ENCODE measurements at regions not wholly inside any gene's neighbourhood (a gene's known extent, or its start where the extent isn't known, plus 50 kb on each side); places are given as distances from the start of the nearest gene placed in this dataset.

GRCh38 chr9:103277240-103277639 lies 282.1 kb downstream of the CYLC2 start:
- intact Hi-C loops (cut with micrococcal nuclease) (no loop called here), dilution Hi-C loops (cut with MboI; ENCODE audit: extremely low pct_ligation_motif_present, low sequenced_read_pairs) (no loop called here)
- Histone ChIP-seq H3K9ac (replicated peaks; ENCODE audit: extremely low read depth, insufficient read depth, low read length) (no peak overlapping the region), H3K9me3 (replicated peaks; ENCODE audit: control insufficient read depth, insufficient read depth, low read length) (peaks cover 3% of the 10 kb centered on the region), H3K9me1 (replicated peaks; ENCODE audit: control insufficient read depth, extremely low read depth, insufficient read depth, low read length) (no peaks in the 10 kb centered on the region), H3K36me3 (ENCODE audit: control insufficient read depth in 2 of 2, extremely low read depth in 1 of 2, insufficient read depth in 2 of 2, low read length in 2 of 2) (no peaks in the 10 kb centered on the region), H3K4me1 (ENCODE audit: control insufficient read depth, extremely low read depth, insufficient read depth, low read length) (no peaks in the 10 kb centered on the region), H2AFZ (ENCODE audit: low read depth, low read length) (no peak overlapping the region), H3K79me2 (ENCODE audit: control insufficient read depth, insufficient read depth, low read length) (no peaks in the 10 kb centered on the region), H3K27me3 (ENCODE audit: control insufficient read depth in 2 of 2, insufficient read depth in 2 of 2, low read length in 2 of 2) (no peaks in the 10 kb centered on the region), H3K27ac (ENCODE audit: insufficient read depth, low read depth, low read length) (no peak overlapping the region), H3K4me3 (replicated peaks in 1 of 3; ENCODE audit: insufficient read depth in 1 of 3, low read depth in 1 of 3, low read length in 3 of 3) (no peak overlapping the region), H4K20me1 (replicated peaks; ENCODE audit: control insufficient read depth, extremely low read depth, insufficient read depth, low read length) (no peaks in the 10 kb centered on the region), H3K4me2 (ENCODE audit: insufficient read depth, low read length) (no peak overlapping the region)
- TF ChIP-seq JUN (IDR thresholded peaks at IDR 0.05; ENCODE audit: borderline replicate concordance, insufficient read depth, insufficient read length, low read depth) (no peak), EZH2 (IDR thresholded peaks at IDR 0.05; ENCODE audit: borderline replicate concordance, low read depth, low read length, severe bottlenecking) (no peak), FOS (IDR thresholded peaks at IDR 0.05; ENCODE audit: borderline replicate concordance, insufficient read depth, low read length) (no peak), CTCF (IDR thresholded peaks at IDR 0.05; ENCODE audit: extremely low read depth in 1 of 2, insufficient read depth in 1 of 2, low read depth in 1 of 2, low read length in 2 of 2) (no peak)
- BruUV-seq (replicated peaks), result no TSS peak
- DNase-seq (ENCODE audit: low read depth, low spot score) (no peak), FAIRE-seq (no peak)
- ChIA-PET POLR2A (no interaction called here), CTCF (no interaction called here)

GRCh38 chr9:103281126-103281525 lies 286.0 kb downstream of the CYLC2 start:
- H3K4me3 ChIP-seq (replicated peaks in 1 of 3; ENCODE audit: insufficient read depth in 1 of 3, low read depth in 1 of 3, low read length in 3 of 3), result no peak overlapping the region
- CTCF ChIA-PET, result no interaction called here
- dilution Hi-C loops (cut with MboI; ENCODE audit: extremely low pct_ligation_motif_present, low sequenced_read_pairs), result no loop called here

More at GRCh38 chr9:103281126-103281525, 286.0 kb downstream of the CYLC2 start:
- no peak overlapping the region for H2AFZ ChIP-seq (ENCODE audit: low read depth, low read length)
- H3K27me3 ChIP-seq (ENCODE audit: control insufficient read depth in 2 of 2, insufficient read depth in 2 of 2, low read length in 2 of 2), result no peaks in the 10 kb centered on the region
- H3K9me1 ChIP-seq (replicated peaks; ENCODE audit: control insufficient read depth, extremely low read depth, insufficient read depth, low read length), result no peaks in the 10 kb centered on the region
- no peaks in the 10 kb centered on the region for H3K36me3 ChIP-seq (ENCODE audit: control insufficient read depth in 2 of 2, extremely low read depth in 1 of 2, insufficient read depth in 2 of 2, low read length in 2 of 2)
- peaks cover 2% of the 10 kb centered on the region for H3K9me3 ChIP-seq (replicated peaks; ENCODE audit: control insufficient read depth, insufficient read depth, low read length)
- no TSS peak for BruUV-seq (replicated peaks)
- FAIRE-seq, result no peak
- no peaks in the 10 kb centered on the region for H3K79me2 ChIP-seq (ENCODE audit: control insufficient read depth, insufficient read depth, low read length)
- no peak overlapping the region for H3K4me2 ChIP-seq (ENCODE audit: insufficient read depth, low read length)
- POLR2A ChIA-PET, result no interaction called here
- intact Hi-C loops (cut with micrococcal nuclease), result no loop called here
- no peaks in the 10 kb centered on the region for H4K20me1 ChIP-seq (replicated peaks; ENCODE audit: control insufficient read depth, extremely low read depth, insufficient read depth, low read length)
- no peak overlapping the region for H3K27ac ChIP-seq (ENCODE audit: insufficient read depth, low read depth, low read length)
- no peak overlapping the region for H3K9ac ChIP-seq (replicated peaks; ENCODE audit: extremely low read depth, insufficient read depth, low read length)
- DNase-seq (ENCODE audit: low read depth, low spot score), result no peak
- TF ChIP-seq EZH2 (IDR thresholded peaks at IDR 0.05; ENCODE audit: borderline replicate concordance, low read depth, low read length, severe bottlenecking) (no peak), MAX (IDR thresholded peaks at IDR 0.05; ENCODE audit: insufficient read depth, insufficient read length) (no peak), FOS (IDR thresholded peaks at IDR 0.05; ENCODE audit: borderline replicate concordance, insufficient read depth, low read length) (no peak), POLR2A (IDR thresholded peaks at IDR 0.05; ENCODE audit: low read depth, low read length) (no peak), JUN (IDR thresholded peaks at IDR 0.05; ENCODE audit: borderline replicate concordance, insufficient read depth, insufficient read length, low read depth) (no peak), MYC (IDR thresholded peaks at IDR 0.05; ENCODE audit: low read depth, low read length) (no peak)
- no peaks in the 10 kb centered on the region for H3K4me1 ChIP-seq (ENCODE audit: control insufficient read depth, extremely low read depth, insufficient read depth, low read length)
